ENCODE measurements at regions not wholly inside any gene's neighbourhood (a gene's known extent, or its start where the extent isn't known, plus 50 kb on each side); places are given as distances from the start of the nearest gene placed in this dataset.

DNA sequence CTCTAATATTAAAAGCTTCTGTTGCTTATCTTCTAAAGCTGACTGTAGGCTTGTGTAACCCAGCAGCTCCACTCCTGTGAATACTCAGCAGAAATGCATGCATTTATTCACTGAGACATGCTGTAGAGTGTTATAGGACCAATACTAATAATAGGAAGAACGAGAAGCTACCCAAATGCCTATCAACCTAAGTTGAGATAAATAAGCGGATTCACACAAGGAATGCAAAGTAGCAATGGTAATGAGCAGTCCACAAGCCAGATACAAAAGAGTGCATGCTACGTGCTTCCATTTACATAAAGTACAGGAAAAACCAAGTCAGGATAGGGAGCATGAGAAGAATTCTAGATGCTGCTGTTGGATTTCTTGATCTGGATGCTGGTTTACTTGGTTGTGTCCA lies 155.9 kb downstream of the AASDH start:
- no peak for TF ChIP-seq SIN3A (IDR thresholded peaks at IDR 0.05; ENCODE audit: low read depth)
- TF ChIP-seq CTCF (IDR thresholded peaks at IDR 0.05 in 2 of 3, conservative IDR thresholded peaks at IDR 0.05 in 1 of 3; ENCODE audit: borderline replicate concordance in 1 of 3, insufficient read depth in 1 of 3, low read depth in 2 of 3, low read length in 2 of 3) = no peak
- no peak for TF ChIP-seq SP1 (IDR thresholded peaks at IDR 0.05; ENCODE audit: low read depth)
- no peak for TF ChIP-seq EZH2 (IDR thresholded peaks at IDR 0.05)
- TF ChIP-seq POLR2AphosphoS5 (IDR thresholded peaks at IDR 0.05; ENCODE audit: low read depth, low read length) = no peak
- no peak for TF ChIP-seq RAD21 (IDR thresholded peaks at IDR 0.05; ENCODE audit: low read depth)
- TF ChIP-seq POLR2A (IDR thresholded peaks at IDR 0.05; ENCODE audit: borderline replicate concordance, extremely low read depth, insufficient read depth, insufficient read length) = no peak
- TF ChIP-seq REST (IDR thresholded peaks at IDR 0.05; ENCODE audit: low read depth) = no peak
- no peak for TF ChIP-seq ATF3 (IDR thresholded peaks at IDR 0.05)
- TF ChIP-seq YY1 (IDR thresholded peaks at IDR 0.05; ENCODE audit: extremely low read depth, insufficient replicate concordance, low read depth, low read length) = no peak
- TF ChIP-seq EZH2phosphoT487 (IDR thresholded peaks at IDR 0.05; ENCODE audit: borderline replicate concordance) = no peak

All from HCT116 (cell line).